Hepatic stellate cell (primary cell): ENCODE measurements at regions not wholly inside any gene's neighbourhood (a gene's known extent, or its start where the extent isn't known, plus 50 kb on each side); places are given as distances from the start of the nearest gene placed in this dataset.

Source experiments
- DNase-seq: peaks from one replicate; pipeline ENCODE4 v3.0.0; 2011; ENCODE audit warnings: low spot score

DNA sequence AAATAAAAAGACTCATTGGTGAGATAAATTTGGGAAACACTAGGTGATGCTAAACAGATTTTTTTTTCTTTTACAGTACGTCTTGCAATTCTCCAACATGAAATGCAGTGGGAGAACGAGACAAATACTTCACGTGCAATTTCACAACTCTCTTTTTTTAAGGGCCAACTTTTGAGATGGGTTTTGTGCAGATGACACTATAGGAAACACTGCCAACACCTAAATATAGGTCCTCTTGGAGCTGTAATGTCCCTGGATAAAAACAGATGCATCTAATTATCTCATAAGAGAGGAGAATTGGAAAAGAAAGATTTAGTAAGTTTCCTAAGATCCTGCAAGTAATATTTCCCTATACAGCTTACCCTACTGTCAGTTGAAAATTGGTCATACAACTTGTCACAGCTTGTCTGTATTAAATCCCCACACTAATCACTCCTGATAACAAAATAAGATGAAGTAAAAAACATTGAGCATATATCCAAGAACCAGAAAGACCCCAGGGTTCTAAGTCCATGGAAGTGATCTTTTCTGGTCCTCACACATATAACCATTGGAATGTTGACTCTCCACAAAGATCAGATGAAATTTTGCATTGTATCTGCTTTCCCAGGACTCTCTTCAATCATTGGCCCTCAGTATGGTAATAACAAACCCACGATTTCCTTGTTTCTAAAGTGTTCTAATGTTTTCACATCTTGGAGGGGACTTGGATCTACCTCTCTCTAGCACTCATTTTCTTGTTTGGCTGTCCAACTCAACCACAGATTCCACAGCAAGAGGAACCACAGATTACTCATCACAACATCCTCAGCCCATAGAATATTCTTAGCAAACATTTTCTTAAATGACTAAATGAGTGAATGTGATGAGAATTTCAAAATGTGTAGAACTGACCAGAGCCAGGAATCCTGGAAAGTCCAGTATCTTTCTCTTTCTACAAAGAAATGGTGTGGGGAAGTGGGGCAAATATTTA, 769.4 kb upstream of the USP15 start:
- DNase-seq: no peak

DNA sequence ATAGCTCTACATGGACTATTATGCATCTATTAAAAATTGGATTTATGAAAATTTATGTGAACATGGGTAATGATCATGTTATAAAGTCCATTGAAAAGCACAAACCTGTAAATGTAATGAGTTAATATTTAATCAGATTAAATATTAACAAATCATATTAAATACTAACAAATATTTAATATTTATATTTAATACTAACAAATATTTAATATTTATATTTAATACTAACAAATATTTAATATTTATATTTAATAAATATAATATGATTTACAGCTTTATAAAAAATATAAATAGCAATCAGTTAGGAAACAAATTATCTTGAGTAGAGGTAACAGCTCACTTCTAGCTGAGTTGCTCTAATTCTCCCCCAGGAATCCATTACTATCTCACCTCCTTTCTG, 758.0 kb upstream of the USP15 start:
- no peak for DNase-seq

DNA sequence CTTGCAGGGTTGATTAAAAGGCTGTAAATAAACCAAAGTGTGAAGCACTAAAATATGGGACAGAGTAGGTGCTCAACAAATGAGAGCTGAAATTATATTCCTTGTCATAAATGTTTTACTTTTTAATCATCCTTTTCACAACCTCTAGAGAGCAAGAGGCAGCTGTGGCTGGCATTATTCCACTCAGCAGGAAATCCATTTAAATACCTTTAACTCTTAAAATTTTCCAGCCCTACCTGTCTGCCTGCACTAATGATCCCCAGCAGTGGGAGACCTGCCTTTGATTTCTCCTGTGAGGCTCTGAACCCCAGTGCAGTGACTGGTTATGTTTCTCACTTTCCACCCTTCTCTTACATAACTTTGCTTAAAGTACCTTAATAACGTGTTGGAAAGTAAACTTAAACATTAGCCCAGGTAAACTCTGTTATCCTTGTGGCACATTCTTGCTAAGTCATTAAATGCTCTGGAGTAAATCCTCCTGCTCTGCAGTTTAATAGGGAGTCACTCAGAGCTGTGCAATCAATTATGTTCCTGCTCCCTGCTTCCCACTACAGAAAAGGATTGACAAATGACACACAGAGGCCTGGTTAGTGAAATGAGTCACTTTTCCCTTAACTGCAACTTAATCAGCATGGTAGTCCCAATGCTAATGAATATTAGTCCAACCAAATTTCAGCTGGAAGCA, 755.7 kb upstream of the USP15 start:
- no peak for DNase-seq

DNA sequence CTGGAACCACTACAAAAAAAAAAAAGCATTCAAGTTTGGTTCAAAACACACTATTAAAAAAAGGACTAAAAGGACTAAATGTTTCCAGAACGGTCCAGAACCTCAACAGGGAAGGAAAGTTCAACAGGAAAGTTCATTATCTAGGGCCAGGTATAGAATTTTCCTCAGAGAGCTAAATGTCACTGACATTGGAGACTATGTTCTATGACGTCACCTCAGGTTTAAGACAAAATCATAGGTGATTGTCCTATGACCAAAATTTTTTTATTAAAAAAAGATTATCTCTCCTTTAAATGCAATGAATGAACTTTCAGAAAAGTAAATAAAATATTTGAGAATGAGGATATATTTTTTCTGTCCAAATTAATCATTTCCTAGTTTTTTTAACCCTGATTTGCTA, 746.7 kb upstream of the USP15 start:
- DNase-seq: no peak

DNA sequence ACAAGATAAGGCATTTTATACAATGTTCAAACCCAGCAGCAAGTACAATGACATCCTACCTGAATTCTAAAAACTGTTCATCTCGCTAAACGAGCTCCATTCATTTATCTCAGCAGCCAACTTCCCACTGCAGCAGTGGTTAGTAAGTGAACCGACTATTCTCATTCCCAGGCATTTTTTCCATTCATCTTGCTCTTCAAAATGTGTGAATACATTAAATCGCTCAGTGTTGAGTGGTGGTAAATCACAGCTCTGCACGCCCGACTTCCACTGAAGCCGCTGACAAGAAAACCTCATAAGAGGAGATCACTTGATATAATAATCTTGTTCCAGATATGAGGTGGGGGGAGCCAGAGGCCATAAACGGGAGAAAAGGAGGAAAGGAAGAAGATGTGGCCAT, 746.2 kb upstream of the USP15 start:
- DNase-seq: no peak

DNA sequence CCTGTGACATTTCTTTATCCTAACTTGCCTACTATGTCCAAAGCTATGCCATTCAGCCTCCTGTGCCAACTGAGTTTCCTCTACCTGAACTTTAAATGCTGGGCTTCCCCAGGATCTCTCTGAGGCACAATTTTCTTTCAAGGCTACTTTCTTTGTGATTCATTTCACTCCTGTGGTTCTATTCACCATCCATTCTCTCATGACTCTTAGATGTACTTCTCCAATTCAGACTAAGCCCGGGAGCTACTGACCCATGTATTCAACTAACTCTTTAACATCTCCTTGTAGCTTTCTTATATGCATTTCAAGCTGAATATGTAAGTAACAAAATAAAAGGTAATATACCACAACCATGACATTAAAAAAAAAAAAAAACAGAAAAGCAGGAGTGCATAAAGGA, 738.9 kb upstream of the USP15 start:
- DNase-seq: no peak

DNA sequence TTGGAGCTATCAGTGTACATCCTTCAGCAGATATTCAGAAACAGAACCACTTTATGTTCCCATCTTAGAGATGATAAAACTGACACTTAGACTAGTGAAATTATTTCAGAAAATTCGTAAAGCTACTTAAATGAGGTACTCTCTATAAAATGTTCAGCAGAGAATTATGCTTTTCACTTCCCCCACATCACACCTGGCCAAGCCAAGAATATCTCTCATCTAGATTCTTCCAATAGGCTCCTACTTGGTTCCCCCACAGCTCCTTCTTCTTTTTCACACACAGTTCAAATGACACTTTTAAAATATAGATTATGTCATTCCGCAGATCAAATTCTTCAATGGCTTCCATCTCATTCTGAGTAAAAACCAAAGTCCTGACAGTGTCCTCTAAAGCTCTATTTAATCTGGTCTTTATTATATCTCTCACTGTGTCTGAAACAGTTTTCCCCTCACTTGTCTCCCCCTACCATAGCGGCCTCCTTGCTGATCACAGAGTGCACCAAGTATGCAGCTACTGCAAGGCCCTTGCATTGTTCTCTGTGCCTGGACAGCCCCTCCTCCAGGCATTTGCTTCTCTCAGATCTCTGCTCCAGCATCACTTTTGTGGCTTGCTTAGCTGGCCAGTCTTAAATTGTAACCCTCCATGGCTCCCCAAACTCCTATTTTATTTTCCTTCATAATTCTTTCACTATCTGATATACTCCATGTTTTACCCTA, 736.8 kb upstream of the USP15 start:
- DNase-seq: no peak

DNA sequence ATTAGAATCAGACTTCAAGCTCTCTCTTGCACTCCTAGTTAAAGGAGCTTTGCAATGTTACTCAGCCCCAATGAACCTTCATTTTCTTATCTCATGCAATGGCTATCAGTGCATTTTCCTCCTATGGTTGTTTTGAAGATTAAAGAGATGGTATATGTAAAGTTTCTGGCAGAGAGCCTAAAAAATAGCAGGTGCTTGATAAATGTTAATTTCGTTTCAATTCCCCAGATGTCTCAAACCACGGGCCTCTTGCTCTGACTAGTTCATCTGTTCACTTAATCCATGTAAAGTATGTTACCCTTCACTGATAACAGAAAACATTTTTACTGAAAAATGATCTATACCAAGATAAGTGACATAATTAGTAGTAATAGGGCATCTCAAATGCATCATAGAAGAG, 735.4 kb upstream of the USP15 start:
- no peak for DNase-seq

DNA sequence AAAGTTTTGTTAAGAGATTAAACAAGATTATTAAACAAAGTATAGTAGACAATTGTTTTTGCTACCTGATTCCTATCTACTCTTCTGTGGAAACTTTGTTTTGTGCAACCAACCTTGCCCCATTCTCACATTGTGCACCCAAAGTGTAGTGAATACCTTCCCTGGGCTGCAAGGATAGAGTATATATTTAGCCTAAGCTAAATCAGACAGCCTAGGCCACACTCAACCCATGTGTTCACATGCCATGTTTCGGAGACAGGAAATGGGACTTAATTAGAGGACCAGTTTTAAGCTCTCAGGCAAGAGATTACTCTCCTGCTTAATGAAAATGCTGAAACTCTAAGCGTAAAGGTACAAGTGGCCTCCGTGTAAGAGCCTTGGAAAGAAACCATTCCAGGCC, 734.9 kb upstream of the USP15 start:
- no peak for DNase-seq

DNA sequence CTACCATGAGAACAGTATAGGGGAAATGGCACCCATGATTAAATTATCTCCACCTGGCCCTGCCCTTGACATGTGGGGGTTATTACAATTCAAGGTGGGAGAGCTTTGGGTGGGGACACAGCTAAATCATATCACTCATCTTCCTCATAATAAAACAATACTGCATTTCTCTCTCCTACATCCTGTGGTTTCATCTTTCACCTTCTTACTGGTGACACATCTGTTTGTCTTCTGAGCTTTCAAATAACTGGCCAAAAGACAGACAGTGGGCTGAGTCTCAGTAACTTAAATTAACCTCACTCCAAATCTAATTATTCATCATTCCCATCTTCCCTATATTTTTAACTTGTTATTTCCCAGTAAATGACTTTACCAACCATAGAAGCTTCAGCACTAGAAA, 729.7 kb upstream of the USP15 start:
- DNase-seq: no peak

DNA sequence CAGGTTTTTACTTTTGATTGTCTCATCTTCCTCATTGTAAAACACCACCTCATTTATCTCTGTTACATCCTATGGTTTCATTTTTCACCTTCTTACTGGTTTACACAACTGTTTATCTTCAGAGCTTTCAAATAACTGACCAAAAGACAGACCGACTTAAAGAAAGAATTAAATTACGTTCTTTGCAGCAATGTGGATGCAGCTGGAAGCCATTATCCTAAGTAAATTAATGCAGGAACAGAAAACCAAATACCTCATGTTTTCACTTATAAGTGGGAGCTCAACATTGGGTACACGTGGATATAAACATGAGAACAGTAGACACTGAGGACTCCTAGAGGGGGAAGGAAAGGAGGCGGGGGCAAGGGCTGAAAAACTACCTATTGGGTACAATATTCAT, 729.0 kb upstream of the USP15 start:
- DNase-seq: no peak

DNA sequence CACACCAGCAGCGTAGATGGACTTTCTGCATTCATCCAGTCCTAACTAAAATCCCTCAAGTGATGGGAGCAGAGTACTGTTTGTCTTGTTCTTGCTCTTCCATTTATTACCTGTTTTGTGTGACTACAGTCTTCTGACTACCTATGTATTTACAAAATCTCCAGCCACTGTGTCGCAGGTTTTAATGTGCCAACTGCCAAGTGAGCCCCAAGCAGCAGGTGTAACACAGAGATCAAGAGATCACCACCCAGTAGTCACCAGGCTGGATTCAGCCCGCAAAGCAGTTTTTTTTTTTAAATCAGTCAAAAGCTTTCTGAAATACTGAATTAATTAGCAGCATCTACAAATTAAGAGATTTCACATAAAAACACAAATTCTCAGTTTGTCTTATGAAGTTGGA, 724.1 kb upstream of the USP15 start:
- no peak for DNase-seq

DNA sequence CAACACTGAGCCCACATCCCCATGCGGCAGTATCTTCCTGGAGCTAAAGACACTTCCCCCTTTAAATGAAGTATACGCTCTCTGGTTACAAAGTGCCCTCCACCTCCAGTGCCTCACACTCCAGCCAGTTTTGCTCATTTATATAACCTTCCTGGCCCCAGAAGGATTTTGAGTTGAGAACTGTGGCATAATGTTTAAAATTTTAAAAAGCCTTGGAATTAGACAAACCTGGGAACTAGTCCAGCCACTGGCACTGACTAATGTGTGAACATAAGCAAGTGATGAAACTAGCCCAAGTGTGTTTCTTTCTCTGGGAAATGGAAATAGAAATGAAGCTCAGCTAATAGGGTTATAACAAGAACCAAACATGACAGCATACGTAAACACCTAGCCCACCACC, 723.7 kb upstream of the USP15 start:
- no peak for DNase-seq

DNA sequence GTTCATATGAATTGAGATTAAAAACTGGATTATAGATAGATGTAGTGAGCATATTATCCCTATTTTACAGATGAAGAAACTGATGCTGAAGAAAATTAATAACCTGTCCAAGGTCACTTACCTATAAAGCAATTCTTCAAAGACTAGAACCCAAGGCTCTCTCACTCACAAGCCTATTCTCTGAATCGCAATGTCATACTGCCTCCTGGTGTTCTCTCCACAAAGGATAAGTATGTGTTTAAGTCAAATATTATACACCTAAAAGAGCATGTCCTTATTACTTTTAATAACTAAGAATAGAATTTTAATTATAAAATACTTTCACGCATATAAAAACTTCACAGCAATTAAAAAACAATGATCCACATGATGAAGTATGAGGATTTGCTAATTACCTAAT, 721.3 kb upstream of the USP15 start:
- DNase-seq: no peak

DNA sequence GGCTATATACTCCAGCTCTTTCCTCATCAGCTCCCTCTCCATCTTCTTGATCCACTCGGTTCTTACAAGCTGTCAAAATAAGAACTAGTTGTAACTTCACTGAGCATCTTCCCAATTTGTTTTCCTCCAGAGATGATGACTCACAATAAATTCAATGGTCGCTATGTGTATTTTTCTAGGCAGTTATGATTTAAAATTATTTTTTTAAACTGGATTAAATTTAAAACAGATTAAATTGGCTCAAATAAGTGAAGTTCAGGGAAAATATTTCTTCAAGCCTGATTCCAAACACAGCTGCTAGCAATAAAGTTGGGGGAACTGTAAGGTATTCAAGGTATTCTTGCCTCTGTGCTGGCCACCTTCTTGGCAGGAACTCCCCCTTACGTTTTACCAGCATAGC, 717.7 kb upstream of the USP15 start:
- no peak for DNase-seq

DNA sequence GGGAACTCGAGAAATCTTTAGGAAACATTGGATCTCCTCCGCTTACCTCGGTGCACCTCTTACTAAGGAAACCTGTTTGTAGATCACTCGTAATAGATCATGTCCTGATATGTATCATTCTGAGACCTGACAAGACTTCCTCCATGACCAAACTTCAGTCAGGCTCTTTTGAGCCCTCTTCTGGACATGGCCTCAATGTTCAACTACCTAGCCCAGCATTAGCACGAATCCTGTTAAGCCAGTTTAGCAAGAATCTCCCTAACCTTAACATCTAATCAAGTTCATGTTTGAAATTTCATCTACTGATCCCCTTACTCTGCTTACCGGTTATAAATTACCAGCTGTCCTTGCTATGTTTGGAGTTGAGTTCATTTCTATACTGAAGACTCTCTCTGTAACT, 713.9 kb upstream of the USP15 start:
- DNase-seq: no peak

DNA sequence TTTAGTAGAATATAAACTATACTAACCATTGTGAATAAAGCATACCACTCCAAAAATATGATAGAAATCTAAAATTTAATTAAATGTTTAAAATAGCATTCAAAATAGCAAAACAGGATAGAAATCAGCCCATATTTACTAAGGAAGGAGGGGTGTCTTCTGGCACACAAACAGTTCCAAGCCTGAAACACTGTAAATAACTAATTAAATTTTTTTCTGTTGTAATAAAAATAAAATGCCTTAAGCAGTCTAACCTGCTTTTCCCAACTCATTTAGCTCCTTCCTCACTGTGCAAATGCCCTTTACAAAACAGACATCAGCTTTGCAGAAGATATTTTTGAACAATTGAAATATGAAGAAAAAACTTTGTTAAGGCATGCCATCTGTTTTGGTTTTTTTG, 707.1 kb upstream of the USP15 start:
- no peak for DNase-seq

DNA sequence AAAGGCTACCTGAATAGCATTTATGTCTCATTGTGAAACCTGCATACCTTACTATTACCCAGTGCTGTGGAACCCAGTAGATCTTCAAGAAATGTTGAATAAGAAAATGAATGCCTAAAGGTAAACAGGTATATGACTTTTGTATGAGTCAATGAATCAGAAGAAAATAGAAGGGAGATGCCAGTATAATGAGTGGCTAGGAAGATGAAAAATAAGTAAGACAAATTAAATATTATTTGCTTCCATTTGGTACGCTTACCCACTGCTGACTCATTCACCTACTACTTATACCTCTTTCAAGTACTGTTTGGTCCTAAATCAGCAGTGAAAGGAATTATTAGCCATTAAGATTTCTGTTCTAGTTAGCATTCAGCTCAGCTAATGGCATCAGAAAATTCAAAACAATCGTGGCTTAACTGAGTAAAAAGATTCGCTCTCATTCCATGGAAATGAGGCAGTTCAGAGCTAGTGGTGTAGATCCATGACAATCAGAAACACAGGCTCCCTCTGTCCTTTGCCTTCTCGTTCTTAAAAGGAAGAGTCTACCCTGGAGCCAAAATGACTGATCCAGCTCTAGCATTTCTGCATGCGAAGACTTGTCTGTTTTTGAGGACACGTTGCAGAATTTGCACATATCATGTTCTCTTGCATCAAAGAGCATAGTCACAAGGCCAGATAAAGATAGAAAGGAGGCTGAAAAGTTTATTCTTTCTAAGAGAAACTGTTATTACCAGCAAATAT, 705.8 kb upstream of the USP15 start:
- no peak for DNase-seq

DNA sequence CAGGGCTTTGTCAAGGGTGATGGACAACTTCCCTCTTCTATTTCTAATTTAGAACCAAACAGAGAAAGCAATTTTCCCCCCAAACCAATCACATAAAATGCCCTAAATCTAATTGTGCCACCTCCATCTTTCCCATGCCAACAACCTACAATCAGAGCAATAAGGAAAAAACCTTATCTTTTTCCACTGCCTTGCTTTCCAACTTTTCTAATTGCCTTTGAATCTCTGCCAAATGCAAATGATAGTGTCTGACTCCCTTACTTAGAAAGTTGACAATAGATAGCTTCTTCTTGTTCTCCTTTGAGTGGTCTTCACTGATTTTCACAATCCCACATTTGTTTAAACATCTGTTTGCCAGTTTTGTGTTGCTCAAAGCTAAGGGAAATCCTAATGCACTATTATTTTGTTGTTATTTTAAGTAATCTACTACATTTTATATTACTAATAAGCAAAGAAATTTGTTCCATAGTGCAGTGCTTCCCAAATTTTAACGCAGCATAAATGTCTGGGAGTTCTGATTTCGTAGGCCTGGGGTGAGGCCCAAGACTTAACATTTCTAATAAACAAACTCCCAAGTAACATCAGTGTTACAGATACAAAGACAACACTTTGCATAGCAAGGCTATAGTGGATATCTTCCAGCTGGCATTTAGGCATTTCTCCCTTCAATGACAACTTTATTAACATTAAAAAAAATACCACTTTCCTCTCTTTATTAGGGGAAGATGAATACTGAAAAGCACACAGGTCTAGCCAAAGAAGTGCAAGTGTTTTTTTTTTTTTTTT, 696.3 kb upstream of the USP15 start:
- DNase-seq: no peak

DNA sequence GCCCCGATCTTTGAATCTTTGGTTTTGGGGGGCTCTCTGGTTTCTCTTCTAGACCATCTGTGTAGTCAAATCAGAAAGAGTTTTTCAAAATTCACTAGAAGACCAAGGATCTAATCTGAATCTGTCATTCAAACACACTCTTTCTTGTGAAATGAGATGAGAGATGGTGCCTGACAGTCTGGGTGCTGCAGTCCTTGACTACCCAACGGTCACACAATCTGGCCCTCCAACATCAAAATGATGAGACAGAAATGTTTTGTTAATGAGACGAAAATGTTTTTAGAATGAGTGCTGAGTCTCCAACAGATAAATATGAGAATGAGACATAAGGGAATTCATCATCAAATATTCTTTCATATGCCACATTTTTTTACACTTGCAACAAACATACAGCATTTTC, 695.7 kb upstream of the USP15 start:
- no peak for DNase-seq

DNA sequence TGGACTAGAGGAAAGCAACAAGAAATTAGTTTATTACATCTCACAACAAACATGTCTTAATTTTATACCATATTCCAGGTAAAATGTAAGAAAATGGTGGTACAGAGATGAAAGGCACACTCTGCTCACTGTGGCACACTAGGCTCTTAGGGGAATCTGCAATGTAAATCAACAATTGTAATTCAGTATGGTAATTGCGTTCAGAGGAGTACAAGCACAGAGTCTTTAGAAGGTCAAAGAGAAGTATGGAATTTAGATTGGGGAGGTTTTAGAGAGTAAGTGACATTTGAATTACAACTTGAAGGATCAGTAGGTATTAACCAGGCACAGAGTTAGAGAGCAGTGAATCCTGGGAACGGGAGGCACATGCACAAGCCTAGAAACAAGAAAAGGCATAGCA, 694.0 kb upstream of the USP15 start:
- DNase-seq: no peak
